IMR-90 (cell line): ENCODE measurements at regions not wholly inside any gene's neighbourhood (a gene's known extent, or its start where the extent isn't known, plus 50 kb on each side); places are given as distances from the start of the nearest gene placed in this dataset.

Experiments used
- ATAC-seq: fragments of 200-7000 bp; cut with Tn5 transposase; 2 replicates; pipeline ENCODE4 v1.9.1; 2020; ENCODE audit warnings: low read depth, mild to moderate bottlenecking, moderate library complexity
- BruUV-seq: library from RNA; stranded (reverse); fragments of 400-500 nt; replicated peaks from 2 replicates; lab custom pipeline; 2021; lab: Mats Ljungman, UMichigan
- CTCF ChIA-PET: fragments of 300-600 bp; formaldehyde crosslinking; extraction: SDS; loops from one replicate; lab custom pipeline; 2021; ENCODE audit warnings: antibody characterized with exemption; lab: Yijun Ruan, JAX
- POLR2A ChIA-PET: fragments of 300-600 bp; sonication (Branson Sonifier 250); formaldehyde crosslinking; loops from one replicate; lab custom pipeline; 2022; ENCODE audit warnings: antibody characterized with exemption; ENCODE audit not compliant: unreplicated experiment; lab: Charles Lee
- DNase-seq: peaks from one replicate; pipeline ENCODE4 v3.0.0; 2013
- H2AFZ ChIP-seq: replicated peaks from 2 replicates; pipeline ENCODE3; 2013; ENCODE audit warnings: low read length, mild to moderate bottlenecking; ENCODE audit not compliant: poor library complexity
- H2AK5ac ChIP-seq: 2 replicates; pipeline ENCODE4 v1.6.1; 2013; ENCODE audit warnings: low read depth, low read length, inconsistent platforms
- H2AK9ac ChIP-seq: replicated peaks from 2 replicates; pipeline ENCODE3; 2013; ENCODE audit warnings: mild to moderate bottlenecking, low read depth, low read length, moderate library complexity; ENCODE audit not compliant: poor library complexity
- H2BK120ac ChIP-seq: 2 replicates; pipeline ENCODE4 v1.6.1; 2013; ENCODE audit warnings: low read depth, low read length, inconsistent platforms
- H2BK15ac ChIP-seq: 3 replicates; pipeline ENCODE4 v1.6.1; 2013; ENCODE audit warnings: low read depth, low read length, inconsistent platforms
- H2BK20ac ChIP-seq: 2 replicates; pipeline ENCODE4 v1.6.1; 2013; ENCODE audit warnings: low read depth, mild to moderate bottlenecking, inconsistent platforms, low read length, moderate library complexity
- H2BK5ac ChIP-seq: 2 replicates; pipeline ENCODE4 v1.6.1; 2013; ENCODE audit warnings: mild to moderate bottlenecking, low read depth, low read length, inconsistent platforms; ENCODE audit not compliant: poor library complexity, severe bottlenecking
- H3K14ac ChIP-seq: replicated peaks from 2 replicates; pipeline ENCODE4 v1.6.1; 2013; ENCODE audit warnings: low read depth, low read length, inconsistent platforms
- H3K18ac ChIP-seq: 2 replicates; pipeline ENCODE4 v1.6.1; 2013; ENCODE audit warnings: low read depth, low read length, control low read depth
- H3K23ac ChIP-seq: 2 replicates; pipeline ENCODE4 v1.6.1; 2013; ENCODE audit warnings: low read depth, low read length, inconsistent platforms
- H3K27ac ChIP-seq: 2 replicates; pipeline ENCODE4 v1.5.1; 2013; ENCODE audit warnings: mild to moderate bottlenecking, control low read depth, low read length; ENCODE audit not compliant: insufficient read depth
- H3K27me3 ChIP-seq: 2 replicates; pipeline ENCODE4 v1.6.1; 2013; ENCODE audit warnings: low read length; ENCODE audit not compliant: control insufficient read depth, insufficient read depth
- H3K36me3 ChIP-seq: 2 replicates; pipeline ENCODE4 v1.6.1; 2013; ENCODE audit warnings: low read length, mixed read lengths; ENCODE audit not compliant: control insufficient read depth, insufficient read depth
- H3K4ac ChIP-seq: 2 replicates; pipeline ENCODE4 v1.6.1; 2013; ENCODE audit warnings: low read depth, low read length, inconsistent platforms
- H3K4me1 ChIP-seq: 2 replicates; pipeline ENCODE4 v1.6.1; 2013; ENCODE audit warnings: low read length, mixed read lengths; ENCODE audit not compliant: control insufficient read depth, insufficient read depth
- H3K4me2 ChIP-seq: 2 replicates; pipeline ENCODE4 v1.6.1; 2013; ENCODE audit warnings: low read depth, mild to moderate bottlenecking, control low read depth, low read length, moderate library complexity
- H3K4me3 ChIP-seq: 2 replicates; pipeline ENCODE4 v1.5.1; 2013; ENCODE audit warnings: low read depth, mild to moderate bottlenecking, control low read depth, low read length, moderate library complexity; ENCODE audit not compliant: insufficient read depth
- H3K56ac ChIP-seq: 2 replicates; pipeline ENCODE4 v1.6.1; 2013; ENCODE audit warnings: low read length, inconsistent platforms; ENCODE audit not compliant: insufficient read depth; ENCODE audit errors: extremely low read depth
- H3K79me1 ChIP-seq, 2 experiments: 2 replicates each; pipeline ENCODE4 v1.6.1; 2013; ENCODE audit warnings: low read length in 2 of 2, inconsistent platforms in 1 of 2, low read depth in 1 of 2
- H3K9ac ChIP-seq: 2 replicates; pipeline ENCODE4 v1.6.1; 2013; ENCODE audit warnings: low read depth, low read length, control low read depth
- H3K9me1 ChIP-seq: 2 replicates; pipeline ENCODE4 v1.6.1; 2013; ENCODE audit warnings: low read length, inconsistent platforms; ENCODE audit not compliant: insufficient read depth
- H3K9me3 ChIP-seq: 2 replicates; pipeline ENCODE4 v1.6.1; 2013; ENCODE audit warnings: low read length; ENCODE audit not compliant: control insufficient read depth, insufficient read depth
- H4K20me1 ChIP-seq: 2 replicates; pipeline ENCODE4 v1.6.1; 2013; ENCODE audit warnings: low read length, inconsistent platforms; ENCODE audit not compliant: insufficient read depth
- H4K5ac ChIP-seq: 2 replicates; pipeline ENCODE4 v1.6.1; 2013; ENCODE audit warnings: mild to moderate bottlenecking, low read depth, low read length, control low read depth
- H4K8ac ChIP-seq, 2 experiments: 2 replicates each; pipeline ENCODE4 v1.6.1; 2013; ENCODE audit warnings: low read depth in 2 of 2, low read length in 2 of 2, control low read depth in 1 of 2, inconsistent platforms in 1 of 2
- H4K91ac ChIP-seq: 2 replicates; pipeline ENCODE4 v1.6.1; 2013; ENCODE audit warnings: low read depth, low read length, inconsistent platforms; ENCODE audit not compliant: insufficient read depth
- CHD1 ChIP-seq: IDR thresholded peaks from 2 replicates; pipeline ENCODE4 v1.6.1; 2012; ENCODE audit warnings: low read depth, low read length, improper control_type of control experiment
- CTCF ChIP-seq: conservative IDR thresholded peaks from 2 replicates; pipeline ENCODE4 v1.5.1; 2012; ENCODE audit warnings: mild to moderate bottlenecking, low read depth, low read length, improper control_type of control experiment
- FOS ChIP-seq: fragments of 150-350 bp; IDR thresholded peaks from 2 replicates; pipeline ENCODE4 v1.6.1; 2016; ENCODE audit warnings: low read depth, low read length
- MAZ ChIP-seq: IDR thresholded peaks from 2 replicates; pipeline ENCODE4 v1.6.1; 2012; ENCODE audit warnings: low read depth, mild to moderate bottlenecking, low read length, improper control_type of control experiment, moderate library complexity, borderline replicate concordance
- POLR2A ChIP-seq: IDR thresholded peaks from 2 replicates; pipeline ENCODE4 v1.6.1; 2012; ENCODE audit warnings: mild to moderate bottlenecking, low read depth, low read length
- RAD21 ChIP-seq: IDR thresholded peaks from 2 replicates; pipeline ENCODE4 v1.6.1; 2012; ENCODE audit warnings: low read length, improper control_type of control experiment
- SMC3 ChIP-seq: fragments of 150-350 bp; IDR thresholded peaks from 2 replicates; pipeline ENCODE4 v1.6.1; 2016; ENCODE audit warnings: low read depth, mild to moderate bottlenecking, antibody characterized with exemption, low read length, moderate library complexity
- WGBS, 2 experiments: methylation state at CpG; one replicate each; pipeline versions ENCODE4 v1.1.5 to v1.1.7; 2013; ENCODE audit warnings: missing lambda C conversion rate in 2 of 2; ENCODE audit not compliant: insufficient read length in 1 of 2; ENCODE audit errors: extremely low coverage in 2 of 2; 5-methylcytosine and 5-hydroxymethylcytosine counted together
- dilution Hi-C: fragments of 300-500 bp; cut with HindIII; formaldehyde crosslinking; loops from one replicate; pipeline ENCODE4 v1.14.3; 2018; ENCODE audit warnings: low sequenced_read_pairs; ENCODE audit not compliant: unreplicated experiment
- in situ Hi-C: fragments of 300-500 bp; cut with MboI; formaldehyde crosslinking; loops from 3 replicates; pipeline ENCODE4 v1.14.3; 2019; ENCODE audit warnings: low sequenced_read_pairs, inconsistent platforms, mixed read lengths
- intact Hi-C: fragments of 100-400 bp; cut with micrococcal nuclease; formaldehyde crosslinking; loops from 2 replicates; pipeline ENCODE4 v1.10.0; 2022

- BruUV-seq, result no TSS peak
- Histone ChIP-seq H3K14ac (no peak overlapping the region; the same call in 1 of the 2 replicates), H3K9ac (peak overlapping the region; percentile 38; the same call in 1 of the 2 replicates), H3K36me3 (no peaks in the 10 kb centered on the region; the same call in 1 of the 2 replicates), H3K23ac (no peak overlapping the region), H3K9me1 (peaks cover 8% of the 10 kb centered on the region; the same call in 1 of the 2 replicates), H3K18ac (peak overlapping the region; percentile 51), H3K56ac (no peak overlapping the region), H3K79me1 (peaks cover 49 to 53% of the 10 kb centered on the region in 2 experiments), H3K4me1 (peaks cover 16% of the 10 kb centered on the region), H2BK5ac (no peak overlapping the region), H3K9me3 (no peaks in the 10 kb centered on the region), H3K4me2 (no peak overlapping the region), H2BK120ac (no peak overlapping the region; the same call in 1 of the 2 replicates), H2AFZ (no peak overlapping the region), H3K4ac (peak overlapping the region; percentile 34), H2AK9ac (no peak overlapping the region), H2AK5ac (peak overlapping the region; percentile 29; the same call in 1 of the 2 replicates), H4K8ac (peak overlapping the region in 1 of 2 experiments; percentile 48; a peak in 2 of 4 replicates), H2BK15ac (no peak overlapping the region), H4K20me1 (peaks cover 7% of the 10 kb centered on the region; the same call in 1 of the 2 replicates), H4K91ac (peak overlapping the region; percentile 43; the same call in 1 of the 2 replicates), H3K27me3 (no peaks in the 10 kb centered on the region), H3K27ac (no peak overlapping the region), H4K5ac (peak overlapping the region; percentile 52; the same call in 1 of the 2 replicates), H2BK20ac (peak overlapping the region; percentile 6; the same call in 1 of the 2 replicates), H3K4me3 (no peak overlapping the region)
- intact Hi-C loops, result loop anchor here (5.0 kb wide), 1 partner anchor 101 kb away; the partner anchor contains the start of gene IL12A
- ChIA-PET CTCF (interaction anchor here (1.3 to 6.2 kb wide), 10 partner anchors 12 to 146 kb away, joined by 3 to 93 read pairs (median 6); partner anchors contain the start of gene IL12A), POLR2A (no interaction called here)
- no peak for DNase-seq
- TF ChIP-seq POLR2A (no peak), CHD1 (no peak), RAD21 (no peak), MAZ (no peak), SMC3 (no peak), FOS (no peak), CTCF (no peak)
- dilution Hi-C loops, result no loop called here
- in situ Hi-C loops, result loop anchor here (25.0 kb wide), 2 partner anchors 276 to 526 kb away; no protein-coding TSS in a partner anchor
- ATAC-seq, result no peak
- WGBS, 2 experiments, result no CpG with 5 or more reads among the region's 3 CpGs
Measured at GRCh38 chr3:159886050-159886449, 102.6 kb upstream of the IL12A start.
